Panc1 (cell line): ENCODE measurements at regions not wholly inside any gene's neighbourhood (a gene's known extent, or its start where the extent isn't known, plus 50 kb on each side); places are given as distances from the start of the nearest gene placed in this dataset.

Experiments used
- CTCF ChIP-seq: fragments of 450-650 bp; IDR thresholded peaks from 2 replicates; pipeline ENCODE4 v1.5.1; 2017; ENCODE audit warnings: mild to moderate bottlenecking
- POLR2AphosphoS5 ChIP-seq: IDR thresholded peaks from 2 replicates; pipeline ENCODE4 v1.6.1; 2012; ENCODE audit warnings: mild to moderate bottlenecking, low read depth, low read length, moderate library complexity
- REST ChIP-seq, 2 experiments: IDR thresholded peaks; 2 replicates each; pipeline ENCODE4 v1.6.1; 2011 to 2012; ENCODE audit warnings: low read depth in 2 of 2, control low read depth in 1 of 2, low read length in 1 of 2, mild to moderate bottlenecking in 1 of 2, moderate library complexity in 1 of 2; ENCODE audit not compliant: insufficient read depth in 1 of 2
- SIN3A ChIP-seq: IDR thresholded peaks from 2 replicates; pipeline ENCODE4 v1.6.1; 2012; ENCODE audit warnings: low read depth, mild to moderate bottlenecking, low read length, moderate library complexity, borderline replicate concordance; ENCODE audit not compliant: insufficient read depth
- TCF7L2 ChIP-seq: IDR thresholded peaks from 2 replicates; pipeline ENCODE4 v1.6.1; 2011; ENCODE audit warnings: mild to moderate bottlenecking, low read depth, low read length, inconsistent platforms

- no peak for TF ChIP-seq CTCF
- no peak for TF ChIP-seq REST (IDR thresholded peaks at IDR 0.05; ENCODE audit: insufficient read depth in 1 of 2, low read depth in 2 of 2, low read length in 1 of 2)
- no peak for TF ChIP-seq POLR2AphosphoS5
- no peak for TF ChIP-seq SIN3A
- no peak for TF ChIP-seq TCF7L2
These were observed 285.7 kb upstream of the TUT7 start for GRCh38 chr9:86639899-86640379.
